ENCODE measurements at regions not wholly inside any gene's neighbourhood (a gene's known extent, or its start where the extent isn't known, plus 50 kb on each side); places are given as distances from the start of the nearest gene placed in this dataset.

GRCh38 chr6:130692659-130693058 is 134.5 kb upstream of the SMLR1 start:
- TF ChIP-seq CTCF (conservative IDR thresholded peaks at IDR 0.05): no peak
- no peak for TF ChIP-seq EZH2 (IDR thresholded peaks at IDR 0.05; ENCODE audit: low read depth)

All from PC-9 (cell line).